ENCODE measurements at regions not wholly inside any gene's neighbourhood (a gene's known extent, or its start where the extent isn't known, plus 50 kb on each side); places are given as distances from the start of the nearest gene placed in this dataset.
A peak's percentile ranks its signal among the peaks of the same experiment; 100 is the strongest.

DNA sequence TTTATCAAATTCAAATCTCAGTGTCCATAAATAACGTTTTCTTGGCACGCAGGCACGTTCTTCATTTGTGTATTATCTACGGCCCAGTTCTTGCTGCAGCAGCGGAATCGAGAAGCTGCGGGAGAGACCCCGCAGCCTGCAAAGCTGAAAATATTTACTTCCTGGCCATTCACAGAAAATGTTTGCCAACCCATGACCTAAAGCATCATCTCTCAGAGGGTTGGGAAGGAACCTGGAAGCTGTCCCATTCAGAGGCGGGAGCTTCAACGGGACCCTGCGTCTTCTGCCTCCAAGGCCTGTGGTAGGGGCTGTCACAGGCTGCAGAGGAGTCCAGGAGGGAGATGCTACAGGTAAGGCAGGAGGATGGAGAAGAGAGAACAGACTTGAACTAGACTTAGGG lies 319.2 kb downstream of the MN1 start:
- TF ChIP-seq, protein P1, sequence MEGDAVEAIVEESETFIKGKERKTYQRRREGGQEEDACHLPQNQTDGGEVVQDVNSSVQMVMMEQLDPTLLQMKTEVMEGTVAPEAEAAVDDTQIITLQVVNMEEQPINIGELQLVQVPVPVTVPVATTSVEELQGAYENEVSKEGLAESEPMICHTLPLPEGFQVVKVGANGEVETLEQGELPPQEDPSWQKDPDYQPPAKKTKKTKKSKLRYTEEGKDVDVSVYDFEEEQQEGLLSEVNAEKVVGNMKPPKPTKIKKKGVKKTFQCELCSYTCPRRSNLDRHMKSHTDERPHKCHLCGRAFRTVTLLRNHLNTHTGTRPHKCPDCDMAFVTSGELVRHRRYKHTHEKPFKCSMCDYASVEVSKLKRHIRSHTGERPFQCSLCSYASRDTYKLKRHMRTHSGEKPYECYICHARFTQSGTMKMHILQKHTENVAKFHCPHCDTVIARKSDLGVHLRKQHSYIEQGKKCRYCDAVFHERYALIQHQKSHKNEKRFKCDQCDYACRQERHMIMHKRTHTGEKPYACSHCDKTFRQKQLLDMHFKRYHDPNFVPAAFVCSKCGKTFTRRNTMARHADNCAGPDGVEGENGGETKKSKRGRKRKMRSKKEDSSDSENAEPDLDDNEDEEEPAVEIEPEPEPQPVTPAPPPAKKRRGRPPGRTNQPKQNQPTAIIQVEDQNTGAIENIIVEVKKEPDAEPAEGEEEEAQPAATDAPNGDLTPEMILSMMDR (conservative IDR thresholded peaks at IDR 0.05; ENCODE audit: control insufficient read depth, insufficient read depth, low read depth, low read length), result no peak
- no peak overlapping the region for H3K4me3 ChIP-seq (ENCODE audit: control insufficient read depth, low read depth, low read length)
- DNase-seq (ENCODE audit: low read depth), result no peak

DNA sequence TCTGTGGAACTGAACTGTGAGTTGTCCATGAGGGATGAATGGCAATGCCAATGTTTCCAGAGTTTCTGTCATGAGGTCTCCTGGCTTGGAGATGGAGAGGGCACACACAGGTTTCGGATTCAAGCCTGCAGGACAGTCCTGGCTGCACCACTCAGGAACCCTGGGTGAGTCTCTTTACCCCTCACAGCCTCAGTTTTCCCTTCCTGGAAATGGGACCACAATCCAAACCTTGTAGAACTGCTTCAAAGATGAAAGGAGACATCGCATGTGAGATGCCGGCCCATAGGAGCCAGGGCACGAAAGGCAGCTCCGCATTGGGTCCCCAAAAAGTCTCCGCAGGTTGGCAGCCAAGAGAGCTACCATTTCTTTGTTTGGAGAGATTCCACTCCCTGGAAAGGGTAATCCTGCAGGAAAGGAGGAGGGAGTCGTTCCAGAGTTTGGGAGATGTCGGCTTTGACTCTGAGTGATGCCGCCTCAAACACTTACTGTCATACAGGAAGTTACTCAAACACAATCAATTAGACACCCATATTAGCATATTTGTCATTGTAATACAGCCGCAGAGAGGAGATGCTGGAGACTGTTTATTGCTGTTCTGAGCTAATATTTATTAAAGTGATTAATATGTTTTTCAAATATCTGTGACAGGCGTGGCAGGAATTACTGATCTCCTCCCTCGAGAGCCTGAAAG lies 318.3 kb downstream of the MN1 start:
- no peak overlapping the region for H3K4me3 ChIP-seq (ENCODE audit: control insufficient read depth, low read depth, low read length)
- TF ChIP-seq, protein P1 (conservative IDR thresholded peaks at IDR 0.05; ENCODE audit: control insufficient read depth, insufficient read depth, low read depth, low read length), result no peak
- DNase-seq (ENCODE audit: low read depth), result no peak

DNA sequence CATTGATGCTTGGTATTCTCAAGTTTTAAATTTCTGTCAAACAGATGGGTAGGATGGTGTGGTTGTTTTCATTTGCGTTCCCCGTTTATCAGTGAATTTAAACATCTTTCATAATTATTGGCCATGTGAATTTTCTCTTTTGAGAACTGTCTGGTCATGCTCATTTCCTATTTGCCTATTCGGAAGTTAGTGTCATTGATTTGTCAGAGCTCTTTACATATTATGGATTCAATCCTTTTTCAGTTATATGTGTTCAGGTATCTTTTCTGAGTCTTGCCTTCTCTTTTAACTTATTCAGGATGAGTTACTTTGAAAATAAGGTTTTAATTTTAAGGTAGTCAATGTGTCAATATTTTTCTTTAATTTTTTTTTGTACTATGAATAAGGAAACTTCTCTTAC lies 315.7 kb downstream of the MN1 start:
- no peak overlapping the region for H3K4me3 ChIP-seq (ENCODE audit: control insufficient read depth, low read depth, low read length)
- TF ChIP-seq, protein P1 (conservative IDR thresholded peaks at IDR 0.05; ENCODE audit: control insufficient read depth, insufficient read depth, low read depth, low read length), result no peak
- no peak for DNase-seq (ENCODE audit: low read depth)

DNA sequence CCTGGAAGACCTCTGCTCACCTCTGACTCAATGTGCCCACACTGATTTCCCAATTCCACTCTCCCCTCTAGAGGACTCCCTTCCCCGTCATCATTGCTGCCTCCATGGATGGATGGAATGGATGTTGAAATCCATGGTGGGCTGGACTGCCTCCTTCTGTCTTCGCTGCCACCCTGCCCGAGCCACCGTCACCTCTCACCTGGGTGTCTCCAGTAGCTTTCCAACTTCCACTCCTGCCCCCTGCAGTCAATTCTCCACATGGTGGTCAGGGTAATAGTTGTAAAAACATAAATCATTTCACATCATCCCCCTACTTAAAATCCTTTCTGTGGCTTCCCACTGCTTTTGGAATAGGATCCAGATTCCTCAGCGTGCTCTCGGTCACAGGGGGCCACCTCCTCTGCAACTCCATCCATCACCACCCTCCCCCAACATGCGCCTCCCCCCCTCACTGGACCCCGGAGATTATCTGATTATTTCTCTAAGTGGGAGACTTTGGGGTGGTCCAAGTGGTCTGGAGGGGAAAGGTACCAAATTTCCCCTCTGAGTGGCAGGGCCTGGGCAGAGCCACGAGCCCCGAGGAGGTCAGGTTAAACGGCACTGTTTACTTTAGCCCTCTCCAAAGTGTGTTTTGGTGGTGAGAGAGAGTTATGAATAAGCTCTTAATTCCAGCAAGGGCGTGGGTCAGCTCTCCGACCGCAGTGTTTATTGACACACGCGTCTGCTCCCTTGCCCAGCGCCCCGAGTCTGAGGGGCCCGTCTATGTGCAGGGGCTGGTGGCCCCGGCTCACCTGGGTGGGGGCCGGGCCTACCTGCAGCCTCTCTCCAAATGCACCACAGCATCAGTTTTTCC lies 313.7 kb downstream of the MN1 start:
- peak; percentile 47 for DNase-seq (ENCODE audit: low read depth)
- H3K4me3 ChIP-seq (ENCODE audit: control insufficient read depth, low read depth, low read length), result no peak overlapping the region
- TF ChIP-seq, protein P1 (conservative IDR thresholded peaks at IDR 0.05; ENCODE audit: control insufficient read depth, insufficient read depth, low read depth, low read length), result no peak

DNA sequence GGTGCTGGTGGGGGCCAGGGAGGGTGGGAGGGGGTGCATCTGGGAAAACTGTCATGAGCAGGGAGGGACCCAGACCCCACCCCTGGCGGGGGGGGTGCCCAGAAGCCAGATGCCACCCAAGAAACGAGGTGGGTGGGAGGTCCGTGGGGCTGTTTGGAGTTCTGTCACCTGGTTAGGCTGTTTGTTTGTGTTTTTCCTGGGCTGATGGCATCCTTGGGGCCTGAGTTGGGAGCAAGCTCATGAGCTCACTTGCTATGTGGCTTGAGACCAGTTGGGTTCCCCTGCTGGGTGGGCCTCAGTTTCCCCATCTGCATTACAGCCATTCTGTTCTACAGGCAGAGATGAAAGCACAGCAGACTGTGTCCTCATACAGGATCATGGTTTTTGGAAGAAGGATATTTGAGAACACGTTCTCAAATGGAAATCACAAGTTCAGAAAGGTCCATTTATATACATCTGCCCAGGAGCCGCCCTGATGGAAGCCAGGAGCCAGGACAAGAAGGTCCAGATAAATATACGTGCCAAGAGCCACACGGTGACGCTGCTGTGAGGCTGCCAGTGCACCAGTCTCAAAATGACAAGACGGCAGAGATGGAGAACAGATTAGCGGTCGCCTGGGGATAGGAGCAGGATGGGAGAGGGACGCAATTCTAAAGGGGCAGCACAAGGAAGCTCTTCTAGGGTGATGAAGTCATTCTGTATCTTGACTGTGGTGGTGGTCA lies 312.9 kb downstream of the MN1 start:
- no peak for DNase-seq (ENCODE audit: low read depth)
- H3K4me3 ChIP-seq (ENCODE audit: control insufficient read depth, low read depth, low read length), result no peak overlapping the region
- TF ChIP-seq, protein P1 (conservative IDR thresholded peaks at IDR 0.05; ENCODE audit: control insufficient read depth, insufficient read depth, low read depth, low read length), result no peak

DNA sequence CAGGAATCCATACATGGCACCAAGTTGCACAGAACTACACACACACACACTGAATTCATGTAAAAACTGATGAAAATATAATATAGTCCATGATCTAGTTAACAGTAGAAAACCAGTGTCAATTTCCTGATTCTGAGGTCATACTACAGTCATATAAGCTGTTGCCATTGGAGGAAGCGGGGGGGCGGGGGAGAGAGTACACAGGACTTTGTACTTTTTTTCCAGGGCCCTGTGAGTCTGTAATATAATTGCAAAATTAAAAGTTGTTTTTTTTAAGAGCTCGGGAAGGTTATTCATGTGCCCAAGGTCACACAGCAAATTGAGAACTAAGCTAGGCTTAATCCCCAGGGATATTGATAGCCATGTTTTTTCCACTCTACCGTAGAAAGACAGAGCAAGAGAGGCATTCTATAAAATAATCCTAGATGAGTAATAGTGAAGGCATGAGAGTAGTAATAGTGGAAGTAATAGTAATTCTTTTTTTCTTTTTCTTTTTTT lies 312.3 kb downstream of the MN1 start:
- DNase-seq (ENCODE audit: low read depth), result peak; percentile 72

More for the DNA sequence above, 312.3 kb downstream of the MN1 start:
- TF ChIP-seq, protein P1 (conservative IDR thresholded peaks at IDR 0.05; ENCODE audit: control insufficient read depth, insufficient read depth, low read depth, low read length), result no peak
- no peak overlapping the region for H3K4me3 ChIP-seq (ENCODE audit: control insufficient read depth, low read depth, low read length)

All from fibroblast of mammary gland (primary cell).